Activated CD8-positive, alpha-beta T cell treated with anti-CD3 and anti-CD28 coated beads for 36 hours (primary cell): ENCODE measurements at regions not wholly inside any gene's neighbourhood (a gene's known extent, or its start where the extent isn't known, plus 50 kb on each side); places are given as distances from the start of the nearest gene placed in this dataset.

Experiments used
- ATAC-seq: fragments of 200-7000 bp; cut with Tn5 transposase; one replicate; pipeline ENCODE4 v1.10.0; 2021; ENCODE audit warnings: mild to moderate bottlenecking, moderate library complexity
- CTCF ChIA-PET: fragments of 350-600 bp; sonication (Branson Sonifier 250); formaldehyde crosslinking; loops from one replicate; lab custom pipeline; 2021; ENCODE audit warnings: antibody characterized with exemption; lab: Charles Lee
- POLR2A ChIA-PET: fragments of 350-600 bp; sonication (Branson Sonifier 250); formaldehyde crosslinking; loops from one replicate; lab custom pipeline; 2021; ENCODE audit warnings: antibody characterized with exemption; lab: Charles Lee
- DNase-seq: peaks from one replicate; pipeline ENCODE4 v3.0.0-alpha.2; 2020
- H3K27ac Mint-ChIP-seq: one replicate; pipeline ENCODE4 v1.8.0; 2021; ENCODE audit warnings: mild to moderate bottlenecking, mixed read lengths
- H3K27me3 Mint-ChIP-seq: one replicate; pipeline ENCODE4 v1.8.0; 2021; ENCODE audit warnings: mixed read lengths
- H3K36me3 Mint-ChIP-seq: one replicate; pipeline ENCODE4 v1.8.0; 2021; ENCODE audit warnings: low read depth, mixed read lengths
- H3K4me1 Mint-ChIP-seq: one replicate; pipeline ENCODE4 v1.8.0; 2021; ENCODE audit warnings: low read depth, mixed read lengths
- H3K4me3 Mint-ChIP-seq: one replicate; pipeline ENCODE4 v1.8.0; 2021; ENCODE audit warnings: mild to moderate bottlenecking, moderate library complexity, mixed read lengths
- H3K9me3 Mint-ChIP-seq: one replicate; pipeline ENCODE4 v1.8.0; 2021; ENCODE audit warnings: mixed read lengths
- intact Hi-C: fragments of 100-400 bp; cut with micrococcal nuclease; formaldehyde crosslinking; loops from one replicate; pipeline ENCODE4 v1.10.0; 2022
- TF ChIP-seq, protein P1 (sequence below): fragments of 200-600 bp; IDR thresholded peaks from one replicate; pipeline ENCODE4 v1.8.0; 2022; ENCODE audit warnings: antibody characterized with exemption, mild to moderate bottlenecking

DNA sequence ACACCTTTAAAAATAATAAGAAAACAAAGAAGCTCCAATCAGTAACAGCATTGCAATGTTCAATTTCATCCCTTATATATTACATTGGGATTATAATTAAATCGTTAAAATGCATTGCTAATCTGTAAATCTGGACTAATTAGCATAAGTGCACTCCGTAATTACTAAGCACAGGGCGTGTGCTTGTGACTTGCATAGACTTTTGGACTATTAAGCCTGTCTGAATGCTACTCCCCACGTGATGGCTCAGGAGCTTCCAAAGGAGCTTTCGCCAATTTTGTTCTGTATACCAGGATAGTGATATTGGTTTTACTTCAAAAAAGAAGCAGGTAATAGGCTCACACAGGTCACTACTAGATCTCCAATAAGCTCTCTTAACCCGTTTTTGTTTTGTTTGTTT is 497.1 kb downstream of the SMARCA1 start:
- intact Hi-C loops: no loop called here
- no peaks in the 10 kb centered on the region for H3K36me3 Mint-ChIP-seq
- no peaks in the 10 kb centered on the region for H3K9me3 Mint-ChIP-seq
- no peak for ATAC-seq
- H3K4me1 Mint-ChIP-seq: no peaks in the 10 kb centered on the region
- TF ChIP-seq, protein P1, sequence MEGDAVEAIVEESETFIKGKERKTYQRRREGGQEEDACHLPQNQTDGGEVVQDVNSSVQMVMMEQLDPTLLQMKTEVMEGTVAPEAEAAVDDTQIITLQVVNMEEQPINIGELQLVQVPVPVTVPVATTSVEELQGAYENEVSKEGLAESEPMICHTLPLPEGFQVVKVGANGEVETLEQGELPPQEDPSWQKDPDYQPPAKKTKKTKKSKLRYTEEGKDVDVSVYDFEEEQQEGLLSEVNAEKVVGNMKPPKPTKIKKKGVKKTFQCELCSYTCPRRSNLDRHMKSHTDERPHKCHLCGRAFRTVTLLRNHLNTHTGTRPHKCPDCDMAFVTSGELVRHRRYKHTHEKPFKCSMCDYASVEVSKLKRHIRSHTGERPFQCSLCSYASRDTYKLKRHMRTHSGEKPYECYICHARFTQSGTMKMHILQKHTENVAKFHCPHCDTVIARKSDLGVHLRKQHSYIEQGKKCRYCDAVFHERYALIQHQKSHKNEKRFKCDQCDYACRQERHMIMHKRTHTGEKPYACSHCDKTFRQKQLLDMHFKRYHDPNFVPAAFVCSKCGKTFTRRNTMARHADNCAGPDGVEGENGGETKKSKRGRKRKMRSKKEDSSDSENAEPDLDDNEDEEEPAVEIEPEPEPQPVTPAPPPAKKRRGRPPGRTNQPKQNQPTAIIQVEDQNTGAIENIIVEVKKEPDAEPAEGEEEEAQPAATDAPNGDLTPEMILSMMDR: no peak
- no peaks in the 10 kb centered on the region for H3K27me3 Mint-ChIP-seq
- H3K4me3 Mint-ChIP-seq: no peak overlapping the region
- CTCF ChIA-PET: no interaction called here
- no peak for DNase-seq
- no peak overlapping the region for H3K27ac Mint-ChIP-seq
- POLR2A ChIA-PET: no interaction called here

GRCh38 chrX:129025376-129025775 is 497.9 kb downstream of the SMARCA1 start:
- Mint-ChIP-seq H3K9me3 (no peaks in the 10 kb centered on the region), H3K4me1 (no peaks in the 10 kb centered on the region), H3K27ac (no peak overlapping the region), H3K36me3 (no peaks in the 10 kb centered on the region), H3K27me3 (no peaks in the 10 kb centered on the region), H3K4me3 (no peak overlapping the region)
- ATAC-seq (no peak), DNase-seq (no peak)
- TF ChIP-seq, protein P1: no peak
- POLR2A ChIA-PET: no interaction called here
- intact Hi-C loops: no loop called here
- CTCF ChIA-PET: no interaction called here

DNA sequence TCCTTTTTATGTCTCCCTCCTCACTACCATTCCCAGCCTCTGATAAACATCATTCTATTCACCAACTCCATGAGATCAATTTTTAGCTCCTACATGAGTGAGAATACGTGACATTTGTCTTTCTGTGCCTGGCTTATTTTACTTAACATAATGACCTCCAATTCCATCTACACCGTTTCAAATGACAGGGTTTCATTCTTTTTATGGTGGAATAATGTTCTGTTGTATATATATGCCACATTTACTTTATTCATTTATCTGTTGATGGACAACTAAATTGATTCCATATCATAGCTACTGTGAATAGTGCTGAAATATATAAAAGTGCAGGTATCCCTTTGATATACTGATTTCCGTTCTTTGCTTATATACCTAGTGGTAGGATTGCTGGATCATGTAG is 503.9 kb downstream of the SMARCA1 start:
- no peak overlapping the region for H3K4me3 Mint-ChIP-seq
- no peak overlapping the region for H3K27ac Mint-ChIP-seq
- no peaks in the 10 kb centered on the region for H3K9me3 Mint-ChIP-seq
- no peaks in the 10 kb centered on the region for H3K4me1 Mint-ChIP-seq
- intact Hi-C loops: no loop called here
- TF ChIP-seq, protein P1: no peak
- no peak for ATAC-seq
- CTCF ChIA-PET: no interaction called here
- no peak for DNase-seq
- H3K27me3 Mint-ChIP-seq: no peaks in the 10 kb centered on the region
- no peaks in the 10 kb centered on the region for H3K36me3 Mint-ChIP-seq
- POLR2A ChIA-PET: no interaction called here

GRCh38 chrX:129015381-129015780 is 507.9 kb downstream of the SMARCA1 start:
- Mint-ChIP-seq H3K9me3 (no peaks in the 10 kb centered on the region), H3K27ac (no peak overlapping the region), H3K4me1 (no peaks in the 10 kb centered on the region), H3K27me3 (no peaks in the 10 kb centered on the region), H3K36me3 (no peaks in the 10 kb centered on the region), H3K4me3 (no peak overlapping the region)
- intact Hi-C loops: no loop called here
- ATAC-seq (no peak), DNase-seq (no peak)
- POLR2A ChIA-PET: no interaction called here
- CTCF ChIA-PET: no interaction called here
- TF ChIP-seq, protein P1: no peak

DNA sequence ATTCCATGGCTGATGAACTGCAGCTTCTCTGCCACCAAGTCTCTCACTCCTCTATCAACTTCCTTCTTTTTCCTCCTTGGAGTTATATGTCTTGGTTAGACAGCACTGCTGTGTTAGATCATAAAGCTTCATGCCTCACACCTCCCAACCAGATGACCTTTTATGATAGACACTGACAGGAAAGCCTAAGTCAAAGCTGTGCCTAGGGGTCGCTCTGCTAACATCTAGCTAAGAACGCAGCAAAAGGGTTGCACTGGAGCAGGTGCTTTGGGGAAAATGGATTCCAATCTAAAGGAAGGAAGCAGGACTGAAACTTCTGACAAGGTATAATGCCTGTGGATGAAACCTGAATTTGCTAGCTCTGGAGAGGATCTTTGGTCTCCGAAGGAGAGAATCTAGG is 509.7 kb downstream of the SMARCA1 start:
- ATAC-seq: no peak
- POLR2A ChIA-PET: no interaction called here
- no peak overlapping the region for H3K27ac Mint-ChIP-seq
- TF ChIP-seq, protein P1: no peak
- no peaks in the 10 kb centered on the region for H3K36me3 Mint-ChIP-seq
- DNase-seq: no peak
- no peaks in the 10 kb centered on the region for H3K27me3 Mint-ChIP-seq
- H3K9me3 Mint-ChIP-seq: no peaks in the 10 kb centered on the region
- intact Hi-C loops: no loop called here
- no peaks in the 10 kb centered on the region for H3K4me1 Mint-ChIP-seq
- H3K4me3 Mint-ChIP-seq: no peak overlapping the region
- CTCF ChIA-PET: no interaction called here
